ENCODE measurements at regions not wholly inside any gene's neighbourhood (a gene's known extent, or its start where the extent isn't known, plus 50 kb on each side); places are given as distances from the start of the nearest gene placed in this dataset.

DNA sequence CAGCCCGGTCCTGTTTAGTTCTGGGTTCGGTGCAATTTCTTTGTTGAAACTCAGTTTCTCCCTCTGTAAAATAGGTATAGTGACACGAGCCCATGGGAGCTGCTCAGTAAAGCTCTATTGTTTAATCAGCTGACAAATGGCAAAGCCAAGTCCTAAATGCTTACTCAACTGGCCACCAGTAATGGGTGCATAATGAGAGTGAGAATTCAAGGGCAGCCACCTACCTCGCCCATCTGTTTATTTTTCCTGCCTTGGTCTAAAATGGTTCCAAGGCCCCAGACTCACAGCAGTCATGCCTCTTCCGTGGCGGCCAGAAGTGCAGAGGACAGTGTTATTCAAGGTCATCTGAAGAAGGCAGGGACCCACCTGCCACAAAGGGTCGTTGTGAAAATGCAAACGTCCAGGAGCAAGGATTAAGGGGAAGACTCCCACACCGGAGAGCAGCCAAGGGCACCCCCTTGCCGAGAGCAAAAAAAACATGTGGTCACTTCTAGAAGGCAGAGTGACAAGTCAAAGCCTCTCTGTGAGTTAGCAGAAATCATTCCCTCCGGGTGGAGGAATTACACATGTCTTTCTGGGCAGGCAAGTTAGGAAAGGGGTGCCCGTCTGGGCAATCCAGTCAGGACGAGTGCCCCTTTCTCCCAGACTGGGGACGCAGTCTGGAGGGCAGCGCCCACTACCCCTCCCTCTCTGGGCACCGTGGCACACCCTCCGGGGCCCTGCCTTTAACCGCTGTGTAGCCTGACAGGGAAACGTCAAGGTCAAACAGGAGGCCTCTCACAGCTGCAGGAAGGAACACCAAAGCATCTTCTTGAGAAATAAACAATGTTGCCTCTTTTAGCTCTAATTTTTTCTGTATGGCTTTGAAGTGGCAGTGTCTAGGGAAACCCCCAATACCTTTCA, 186.2 kb downstream of the FOXO1 start:
- TF ChIP-seq, protein P1, sequence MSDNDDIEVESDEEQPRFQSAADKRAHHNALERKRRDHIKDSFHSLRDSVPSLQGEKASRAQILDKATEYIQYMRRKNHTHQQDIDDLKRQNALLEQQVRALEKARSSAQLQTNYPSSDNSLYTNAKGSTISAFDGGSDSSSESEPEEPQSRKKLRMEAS (IDR thresholded peaks at IDR 0.05; ENCODE audit: low read depth, low read length), result no peak
- TF ChIP-seq POLR2A (IDR thresholded peaks at IDR 0.05; ENCODE audit: extremely low read depth, insufficient read length) (no peak), MYC (IDR thresholded peaks at IDR 0.05; ENCODE audit: low read depth, low read length) (no peak)
- TF ChIP-seq, protein P2, sequence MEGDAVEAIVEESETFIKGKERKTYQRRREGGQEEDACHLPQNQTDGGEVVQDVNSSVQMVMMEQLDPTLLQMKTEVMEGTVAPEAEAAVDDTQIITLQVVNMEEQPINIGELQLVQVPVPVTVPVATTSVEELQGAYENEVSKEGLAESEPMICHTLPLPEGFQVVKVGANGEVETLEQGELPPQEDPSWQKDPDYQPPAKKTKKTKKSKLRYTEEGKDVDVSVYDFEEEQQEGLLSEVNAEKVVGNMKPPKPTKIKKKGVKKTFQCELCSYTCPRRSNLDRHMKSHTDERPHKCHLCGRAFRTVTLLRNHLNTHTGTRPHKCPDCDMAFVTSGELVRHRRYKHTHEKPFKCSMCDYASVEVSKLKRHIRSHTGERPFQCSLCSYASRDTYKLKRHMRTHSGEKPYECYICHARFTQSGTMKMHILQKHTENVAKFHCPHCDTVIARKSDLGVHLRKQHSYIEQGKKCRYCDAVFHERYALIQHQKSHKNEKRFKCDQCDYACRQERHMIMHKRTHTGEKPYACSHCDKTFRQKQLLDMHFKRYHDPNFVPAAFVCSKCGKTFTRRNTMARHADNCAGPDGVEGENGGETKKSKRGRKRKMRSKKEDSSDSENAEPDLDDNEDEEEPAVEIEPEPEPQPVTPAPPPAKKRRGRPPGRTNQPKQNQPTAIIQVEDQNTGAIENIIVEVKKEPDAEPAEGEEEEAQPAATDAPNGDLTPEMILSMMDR (IDR thresholded peaks at IDR 0.05; ENCODE audit: low read depth, low read length), result no peak
- DNase-seq (ENCODE audit: low read depth), result no peak
- H3K4me3 ChIP-seq (ENCODE audit: low read depth, low read length), result no peak overlapping the region

DNA sequence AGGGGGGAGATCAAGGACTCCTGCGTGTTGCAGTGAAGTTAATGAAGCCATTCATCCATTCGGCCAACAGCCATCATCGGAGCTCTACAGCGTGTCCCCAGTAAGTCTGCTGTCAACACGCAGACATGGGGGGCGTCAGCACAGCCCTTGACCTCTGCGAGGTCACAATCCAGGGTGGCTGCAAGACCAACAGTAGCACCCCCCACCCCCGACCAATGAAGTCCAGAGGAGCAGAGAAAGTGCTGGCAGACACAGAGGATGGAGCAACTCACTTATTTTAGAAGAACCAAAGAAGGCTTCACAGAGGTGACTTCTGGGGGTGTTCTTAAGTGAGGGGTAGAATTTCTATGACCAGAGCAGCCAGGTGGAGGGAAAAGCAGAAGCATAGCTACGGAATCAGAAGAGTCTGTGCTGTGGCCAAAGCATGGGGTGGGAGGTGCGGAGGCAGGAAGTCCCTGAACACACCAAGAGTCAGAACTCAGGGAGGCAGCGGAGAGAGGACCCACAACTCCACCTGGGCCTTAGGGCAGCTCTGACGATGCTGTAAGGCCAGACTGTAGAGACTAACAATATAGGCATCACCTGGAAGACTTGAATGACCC, 185.4 kb downstream of the FOXO1 start:
- no peak for TF ChIP-seq POLR2A (IDR thresholded peaks at IDR 0.05; ENCODE audit: extremely low read depth, insufficient read length)
- DNase-seq (ENCODE audit: low read depth), result no peak
- H3K4me3 ChIP-seq (ENCODE audit: low read depth, low read length), result no peak overlapping the region

DNA sequence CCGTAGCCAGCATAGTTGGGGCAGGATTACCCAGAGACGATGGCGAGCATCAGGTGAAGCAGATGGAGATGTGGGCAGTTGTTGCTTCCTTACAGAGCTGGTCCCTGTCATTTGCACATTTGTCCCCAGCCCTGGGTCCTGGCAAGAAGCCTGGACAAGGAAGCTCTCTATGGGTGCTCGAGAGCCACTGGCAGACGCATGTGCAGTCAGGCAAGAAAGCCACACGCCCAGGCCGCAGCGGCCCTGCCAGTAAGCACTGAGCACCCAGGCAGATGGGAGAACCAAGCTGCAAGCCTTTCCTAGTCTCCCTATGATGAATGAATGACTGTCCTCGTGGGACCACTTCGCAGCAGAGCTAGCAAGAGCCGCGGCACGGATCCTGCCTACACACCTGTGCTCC, 182.8 kb downstream of the FOXO1 start:
- DNase-seq (ENCODE audit: low read depth), result no peak
- no peak overlapping the region for H3K4me3 ChIP-seq (ENCODE audit: low read depth, low read length)
- TF ChIP-seq, protein P1 (IDR thresholded peaks at IDR 0.05; ENCODE audit: low read depth, low read length), result no peak
- TF ChIP-seq, protein P2 (IDR thresholded peaks at IDR 0.05; ENCODE audit: low read depth, low read length), result no peak
- TF ChIP-seq POLR2A (IDR thresholded peaks at IDR 0.05; ENCODE audit: extremely low read depth, insufficient read length) (no peak), MYC (IDR thresholded peaks at IDR 0.05; ENCODE audit: low read depth, low read length) (no peak)

DNA sequence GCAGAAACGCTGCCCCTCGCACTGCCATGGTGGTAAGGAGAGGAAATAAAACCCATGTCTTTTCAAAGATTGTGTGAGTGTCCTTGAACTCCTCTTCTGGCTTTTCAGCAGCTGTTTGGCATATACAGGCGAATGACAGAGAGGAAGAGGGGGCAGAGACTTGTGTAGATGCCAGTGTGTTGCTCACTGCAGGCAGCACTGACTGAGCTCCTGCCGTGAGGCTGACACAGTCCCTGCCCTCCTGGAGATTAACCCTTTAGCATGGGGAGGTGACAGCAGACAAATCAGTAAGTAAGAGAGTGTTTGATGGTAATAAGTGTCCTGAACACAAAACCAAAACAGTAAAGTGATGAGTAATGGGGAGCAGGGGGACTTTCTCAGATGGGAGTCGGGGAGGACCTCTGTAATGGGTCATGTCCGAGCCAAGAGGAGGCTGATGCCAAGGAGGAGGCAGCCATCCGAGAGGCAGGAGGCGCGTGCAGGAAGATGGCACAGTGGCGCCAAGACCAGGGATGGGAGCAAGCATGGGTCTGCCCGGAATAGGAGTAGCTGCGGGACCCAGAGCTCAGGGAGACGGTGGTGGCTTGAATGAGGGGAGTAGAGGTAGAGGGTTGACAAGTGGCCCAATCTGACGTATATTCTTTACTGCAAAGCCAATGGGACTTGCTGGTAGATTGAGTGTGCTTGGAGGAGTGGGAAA, 182.2 kb downstream of the FOXO1 start:
- DNase-seq (ENCODE audit: low read depth), result no peak
- TF ChIP-seq POLR2A (IDR thresholded peaks at IDR 0.05; ENCODE audit: extremely low read depth, insufficient read length) (no peak), MYC (IDR thresholded peaks at IDR 0.05; ENCODE audit: low read depth, low read length) (no peak)
- TF ChIP-seq, protein P2 (IDR thresholded peaks at IDR 0.05; ENCODE audit: low read depth, low read length), result no peak
- TF ChIP-seq, protein P1 (IDR thresholded peaks at IDR 0.05; ENCODE audit: low read depth, low read length), result no peak

DNA sequence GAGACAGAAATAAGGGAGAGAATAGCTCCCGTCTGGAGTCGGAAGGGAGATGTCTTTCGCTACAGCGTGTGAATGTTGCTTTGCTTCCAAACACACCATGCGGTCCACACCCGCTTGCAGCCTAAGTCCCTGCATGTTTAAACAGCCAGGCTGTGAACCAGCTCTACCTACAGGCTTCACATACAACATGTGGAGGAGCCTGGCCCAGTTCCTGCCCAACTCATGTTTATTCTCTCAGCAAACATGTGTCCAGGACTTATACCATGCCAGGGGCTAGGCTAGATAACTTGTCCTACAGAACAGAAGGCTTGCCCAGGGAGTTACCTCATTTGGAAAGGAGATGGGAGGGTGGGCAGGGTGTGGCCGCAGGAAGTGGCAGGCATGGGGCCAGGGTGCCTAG, 181.5 kb downstream of the FOXO1 start:
- TF ChIP-seq, protein P2 (IDR thresholded peaks at IDR 0.05; ENCODE audit: low read depth, low read length), result no peak
- TF ChIP-seq MYC (IDR thresholded peaks at IDR 0.05; ENCODE audit: low read depth, low read length) (no peak), POLR2A (IDR thresholded peaks at IDR 0.05; ENCODE audit: extremely low read depth, insufficient read length) (no peak)
- TF ChIP-seq, protein P1 (IDR thresholded peaks at IDR 0.05; ENCODE audit: low read depth, low read length), result no peak
- H3K4me3 ChIP-seq (ENCODE audit: low read depth, low read length), result no peak overlapping the region
- no peak for DNase-seq (ENCODE audit: low read depth)

More for the DNA sequence above, 182.2 kb downstream of the FOXO1 start:
- no peak overlapping the region for H3K4me3 ChIP-seq (ENCODE audit: low read depth, low read length)

All from NB4 (cell line).